PC-3 (cell line): ENCODE measurements at regions not wholly inside any gene's neighbourhood (a gene's known extent, or its start where the extent isn't known, plus 50 kb on each side); places are given as distances from the start of the nearest gene placed in this dataset.

Experiments
- ATAC-seq: fragments of 200-7000 bp; cut with Tn5 transposase; 2 replicates; pipeline ENCODE4 v1.9.1; 2020; ENCODE audit warnings: mild to moderate bottlenecking, moderate library complexity
- BruUV-seq: library from RNA; stranded (reverse); fragments of 400-500 nt; replicated peaks from 2 replicates; lab custom pipeline; 2021; lab: Mats Ljungman, UMichigan
- CTCF ChIA-PET: fragments of 300-600 bp; sonication (Branson Sonifier 250); formaldehyde crosslinking; loops from one replicate; lab custom pipeline; 2022; ENCODE audit warnings: antibody characterized with exemption; lab: Charles Lee
- POLR2A ChIA-PET: fragments of 300-600 bp; sonication (Branson Sonifier 250); formaldehyde crosslinking; loops from one replicate; lab custom pipeline; 2022; ENCODE audit warnings: antibody characterized with exemption; ENCODE audit not compliant: unreplicated experiment; lab: Charles Lee
- DNase-seq: peaks from one replicate; pipeline ENCODE4 v3.0.0-alpha.2; 2015
- H2AFZ ChIP-seq: fragments of 300-600 bp; sonication (generic); 2 replicates; pipeline ENCODE4 v1.6.0; 2016; ENCODE audit warnings: antibody characterized with exemption, low read length
- H3F3A ChIP-seq: fragments of 300-600 bp; sonication (generic); one replicate; pipeline ENCODE4 v1.6.0; 2017; ENCODE audit warnings: antibody characterized with exemption, low read length, control low read depth, mild to moderate bottlenecking; ENCODE audit not compliant: unreplicated experiment
- H3K27ac ChIP-seq: fragments of 300-600 bp; sonication (generic); 2 replicates; pipeline ENCODE4 v1.5.1; 2016; ENCODE audit warnings: mild to moderate bottlenecking, low read length
- H3K27me3 ChIP-seq: fragments of 300-600 bp; sonication (generic); 2 replicates; pipeline ENCODE4 v1.6.1; 2016; ENCODE audit warnings: low read length, mixed read lengths
- H3K36me3 ChIP-seq: fragments of 300-600 bp; sonication (generic); 2 replicates; pipeline ENCODE4 v1.6.1; 2016; ENCODE audit warnings: low read depth, mixed run types, low read length, mixed read lengths
- H3K4me1 ChIP-seq: fragments of 300-600 bp; sonication (generic); 2 replicates; pipeline ENCODE4 v1.5.1; 2016; ENCODE audit warnings: low read length; ENCODE audit not compliant: insufficient read depth
- H3K4me2 ChIP-seq: fragments of 300-600 bp; sonication (generic); 2 replicates; pipeline ENCODE4 v1.6.0; 2016; ENCODE audit warnings: low read length
- H3K4me3 ChIP-seq: fragments of 300-600 bp; sonication (generic); 2 replicates; pipeline ENCODE4 v1.5.1; 2016; ENCODE audit warnings: mild to moderate bottlenecking, low read length, mixed read lengths
- H3K79me2 ChIP-seq: fragments of 300-600 bp; sonication (generic); 2 replicates; pipeline ENCODE4 v1.6.1; 2017; ENCODE audit warnings: low read length, mixed read lengths
- H3K9ac ChIP-seq: fragments of 300-600 bp; sonication (generic); 2 replicates; pipeline ENCODE4 v1.6.0; 2016; ENCODE audit warnings: mild to moderate bottlenecking, low read length
- H3K9me2 ChIP-seq: fragments of 300-600 bp; sonication (generic); replicated peaks from 2 replicates; pipeline ENCODE4 v1.6.1; 2016; ENCODE audit warnings: mixed run types, low read length, mixed read lengths
- H3K9me3 ChIP-seq: fragments of 300-600 bp; sonication (generic); 2 replicates; pipeline ENCODE4 v1.6.1; 2016; ENCODE audit warnings: low read length, mixed read lengths
- H4K20me1 ChIP-seq: fragments of 300-600 bp; sonication (generic); 2 replicates; pipeline ENCODE4 v1.6.1; 2016; ENCODE audit warnings: low read length, mixed read lengths
- EZH2 ChIP-seq: fragments of 300-600 bp; sonication (generic); IDR thresholded peaks from one replicate; pipeline ENCODE4 v1.6.1; 2017; ENCODE audit warnings: antibody characterized with exemption, mild to moderate bottlenecking, low read length; ENCODE audit not compliant: unreplicated experiment
- EZH2phosphoT487 ChIP-seq: fragments of 300-600 bp; sonication (generic); IDR thresholded peaks from 2 replicates; pipeline ENCODE4 v1.6.1; 2018; ENCODE audit warnings: mild to moderate bottlenecking, antibody characterized with exemption, low read length, borderline replicate concordance
- intact Hi-C: fragments of 100-400 bp; cut with micrococcal nuclease; formaldehyde crosslinking; loops from 2 replicates; pipeline ENCODE4 v1.9.0; 2023
- TF ChIP-seq, protein P1 (sequence below): fragments of 300-600 bp; sonication (generic); conservative IDR thresholded peaks from 2 replicates; pipeline ENCODE4 v1.5.1; 2017; ENCODE audit warnings: antibody characterized with exemption, low read depth, mild to moderate bottlenecking, low read length

DNA sequence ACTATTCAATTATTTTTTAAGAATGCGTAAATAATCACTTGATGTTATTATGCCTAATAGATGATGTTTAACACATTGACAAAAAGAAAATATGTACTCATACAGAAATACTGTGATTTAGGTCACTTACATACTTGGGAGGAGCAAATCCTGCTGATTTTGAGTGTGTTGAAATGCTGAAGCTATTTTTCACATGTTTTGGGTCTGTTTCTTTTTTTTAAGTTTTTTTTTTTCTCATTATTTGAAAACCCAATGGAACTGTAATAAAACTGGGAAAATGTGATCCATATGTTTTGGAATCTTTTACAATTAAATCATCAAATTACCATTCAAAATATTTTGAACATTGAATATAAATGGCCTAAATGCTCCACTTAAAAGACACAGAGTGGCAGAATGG lies 366.2 kb upstream of the ADAMTS5 start:
- 0 out of 2 replicates have a peak, but pooled peaks cover 6% of the 10 kb centered on the region for H3K9me3 ChIP-seq
- H3K4me1 ChIP-seq: no peaks in the 10 kb centered on the region
- H3K4me3 ChIP-seq: no peak overlapping the region
- ATAC-seq: no peak
- no TSS peak for BruUV-seq
- POLR2A ChIA-PET: no interaction called here
- no peak for DNase-seq
- H3K27me3 ChIP-seq: no peaks in the 10 kb centered on the region
- H3K27ac ChIP-seq: no peak overlapping the region
- no peak for TF ChIP-seq EZH2phosphoT487
- TF ChIP-seq, protein P1, sequence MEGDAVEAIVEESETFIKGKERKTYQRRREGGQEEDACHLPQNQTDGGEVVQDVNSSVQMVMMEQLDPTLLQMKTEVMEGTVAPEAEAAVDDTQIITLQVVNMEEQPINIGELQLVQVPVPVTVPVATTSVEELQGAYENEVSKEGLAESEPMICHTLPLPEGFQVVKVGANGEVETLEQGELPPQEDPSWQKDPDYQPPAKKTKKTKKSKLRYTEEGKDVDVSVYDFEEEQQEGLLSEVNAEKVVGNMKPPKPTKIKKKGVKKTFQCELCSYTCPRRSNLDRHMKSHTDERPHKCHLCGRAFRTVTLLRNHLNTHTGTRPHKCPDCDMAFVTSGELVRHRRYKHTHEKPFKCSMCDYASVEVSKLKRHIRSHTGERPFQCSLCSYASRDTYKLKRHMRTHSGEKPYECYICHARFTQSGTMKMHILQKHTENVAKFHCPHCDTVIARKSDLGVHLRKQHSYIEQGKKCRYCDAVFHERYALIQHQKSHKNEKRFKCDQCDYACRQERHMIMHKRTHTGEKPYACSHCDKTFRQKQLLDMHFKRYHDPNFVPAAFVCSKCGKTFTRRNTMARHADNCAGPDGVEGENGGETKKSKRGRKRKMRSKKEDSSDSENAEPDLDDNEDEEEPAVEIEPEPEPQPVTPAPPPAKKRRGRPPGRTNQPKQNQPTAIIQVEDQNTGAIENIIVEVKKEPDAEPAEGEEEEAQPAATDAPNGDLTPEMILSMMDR: no peak
- TF ChIP-seq EZH2: no peak
- H3K9me2 ChIP-seq: no peaks in the 10 kb centered on the region
- no peaks in the 10 kb centered on the region for H3K36me3 ChIP-seq
- no peaks in the 10 kb centered on the region for H3K79me2 ChIP-seq
- CTCF ChIA-PET: no interaction called here
- no peak overlapping the region for H2AFZ ChIP-seq
- no peak overlapping the region for H3K4me2 ChIP-seq
- intact Hi-C loops: no loop called here
- H3K9ac ChIP-seq: no peak overlapping the region
- H4K20me1 ChIP-seq: no peaks in the 10 kb centered on the region
- H3F3A ChIP-seq: no peaks in the 10 kb centered on the region

DNA sequence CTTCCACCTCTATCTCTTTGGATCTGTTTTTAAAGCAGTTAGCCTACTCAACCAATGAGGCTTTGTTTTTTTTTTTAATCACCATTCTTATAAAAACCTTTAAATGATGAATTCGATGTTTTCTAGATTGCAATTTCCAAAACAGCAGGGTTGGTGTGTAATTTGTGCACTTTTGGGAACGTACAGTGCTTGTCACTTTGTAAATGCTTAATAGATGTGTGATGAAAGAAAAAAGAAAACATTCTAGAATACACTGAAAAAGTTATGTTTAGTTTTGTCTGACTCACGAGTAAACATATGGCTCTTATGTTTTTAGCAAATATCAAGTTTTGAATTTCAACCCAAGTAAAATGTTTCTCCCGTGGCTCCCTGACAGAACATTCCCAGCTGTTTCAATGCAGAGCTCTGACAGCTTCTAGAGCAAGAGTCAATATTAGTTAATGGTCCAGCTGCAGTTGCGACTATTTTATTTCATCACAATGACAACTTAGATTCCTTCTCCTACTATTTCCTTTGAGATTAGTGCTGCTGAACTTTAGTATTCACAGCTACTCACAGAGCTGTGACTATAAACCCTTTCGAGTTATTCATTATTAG lies 362.5 kb upstream of the ADAMTS5 start:
- no peak overlapping the region for H3K27ac ChIP-seq
- intact Hi-C loops: loop anchor here (10.0 kb wide), 1 partner anchor 115 kb away; no protein-coding TSS in a partner anchor
- ATAC-seq: peak; percentile 48

More for the DNA sequence above, 362.5 kb upstream of the ADAMTS5 start:
- no peaks in the 10 kb centered on the region for H3F3A ChIP-seq
- H3K4me3 ChIP-seq: no peak overlapping the region
- peak; percentile 18 for DNase-seq
- H3K9me2 ChIP-seq: no peaks in the 10 kb centered on the region
- TF ChIP-seq EZH2 (no peak), EZH2phosphoT487 (no peak)
- TF ChIP-seq, protein P1: no peak
- H3K9ac ChIP-seq: no peak overlapping the region
- no peaks in the 10 kb centered on the region for H3K79me2 ChIP-seq
- CTCF ChIA-PET: interaction anchor here (0.5 kb wide), 1 partner anchor 61 kb away, joined by 3 read pairs; no protein-coding TSS in a partner anchor
- no peak overlapping the region for H2AFZ ChIP-seq
- no peak overlapping the region for H3K4me2 ChIP-seq
- no peaks in the 10 kb centered on the region for H3K4me1 ChIP-seq
- POLR2A ChIA-PET: no interaction called here
- BruUV-seq: no TSS peak
- no peaks in the 10 kb centered on the region for H4K20me1 ChIP-seq
- H3K9me3 ChIP-seq: peaks cover 11% of the 10 kb centered on the region; the same call in 1 of the 2 replicates
- H3K36me3 ChIP-seq: no peaks in the 10 kb centered on the region
- H3K27me3 ChIP-seq: no peaks in the 10 kb centered on the region
